ENCODE measurements at regions not wholly inside any gene's neighbourhood (a gene's known extent, or its start where the extent isn't known, plus 50 kb on each side); places are given as distances from the start of the nearest gene placed in this dataset.

- ChIA-PET POLR2A (no interaction called here), CTCF (no interaction called here)
- Histone ChIP-seq H3K36me3 (ENCODE audit: control insufficient read depth in 4 of 4, insufficient read depth in 4 of 4, low read length in 3 of 4) (no peaks in the 10 kb centered on the region), H3K9me3 (ENCODE audit: control extremely low read depth in 1 of 5, control insufficient read depth in 4 of 5, insufficient read depth in 2 of 5, low read depth in 1 of 5, low read length in 4 of 5) (peaks cover 0 to 13% (median 0%) of the 10 kb centered on the region in 5 experiments), H3K4me3 (ENCODE audit: control insufficient read depth in 1 of 7, extremely low read depth in 1 of 7, insufficient read depth in 4 of 7, low read depth in 2 of 7, low read length in 6 of 7) (no peak overlapping the region), H3K27me3 (replicated peaks in 2 of 5; ENCODE audit: control insufficient read depth in 4 of 5, insufficient read depth in 5 of 5, low read length in 4 of 5) (peaks cover 0 to 2% (median 0%) of the 10 kb centered on the region in 5 experiments), H3K27ac (ENCODE audit: insufficient read depth in 1 of 2, low read depth in 1 of 2, low read length in 2 of 2, poor library complexity in 1 of 2, severe bottlenecking in 2 of 2) (no peak overlapping the region), H3K4me1 (ENCODE audit: control extremely low read depth in 1 of 4, control insufficient read depth in 4 of 4, insufficient read depth in 4 of 4, low read length in 3 of 4) (no peaks in the 10 kb centered on the region)
- 33% methylated on average over 1 of the region's 1 CpG for WGBS (ENCODE audit: insufficient coverage)
- no peak for DNase-seq
These were observed 182.8 kb upstream of the CDC14C start for GRCh38 chr7:48741545-48741944.

GRCh38 chr7:48742079-48742798 lies 182.1 kb upstream of the CDC14C start:
- ChIA-PET POLR2A (no interaction called here), CTCF (no interaction called here)
- DNase-seq: no peak
- H3K4me3 ChIP-seq (ENCODE audit: control insufficient read depth in 1 of 7, extremely low read depth in 1 of 7, insufficient read depth in 4 of 7, low read depth in 2 of 7, low read length in 6 of 7): no peak overlapping the region
- H3K27me3 ChIP-seq (replicated peaks in 2 of 5; ENCODE audit: control insufficient read depth in 4 of 5, insufficient read depth in 5 of 5, low read length in 4 of 5): peaks cover 0 to 2% (median 0%) of the 10 kb centered on the region in 5 experiments
- no peaks in the 10 kb centered on the region for H3K36me3 ChIP-seq (ENCODE audit: control insufficient read depth in 4 of 4, insufficient read depth in 4 of 4, low read length in 3 of 4)
- no peak overlapping the region for H3K27ac ChIP-seq (ENCODE audit: insufficient read depth in 1 of 2, low read depth in 1 of 2, low read length in 2 of 2, poor library complexity in 1 of 2, severe bottlenecking in 2 of 2)
- H3K4me1 ChIP-seq (ENCODE audit: control extremely low read depth in 1 of 4, control insufficient read depth in 4 of 4, insufficient read depth in 4 of 4, low read length in 3 of 4): no peaks in the 10 kb centered on the region
- peaks cover 0 to 13% (median 0%) of the 10 kb centered on the region in 5 experiments for H3K9me3 ChIP-seq (ENCODE audit: control extremely low read depth in 1 of 5, control insufficient read depth in 4 of 5, insufficient read depth in 2 of 5, low read depth in 1 of 5, low read length in 4 of 5)
- WGBS (ENCODE audit: insufficient coverage): 100% methylated on average over 3 of the region's 3 CpGs

GRCh38 chr7:48748081-48748833 lies 176.1 kb upstream of the CDC14C start:
- POLR2A ChIA-PET: no interaction called here
- no peaks in the 10 kb centered on the region for H3K27me3 ChIP-seq (replicated peaks in 2 of 5; ENCODE audit: control insufficient read depth in 4 of 5, insufficient read depth in 5 of 5, low read length in 4 of 5)
- no peak overlapping the region for H3K4me3 ChIP-seq (ENCODE audit: control insufficient read depth in 1 of 7, extremely low read depth in 1 of 7, insufficient read depth in 4 of 7, low read depth in 2 of 7, low read length in 6 of 7)
- no peaks in the 10 kb centered on the region for H3K4me1 ChIP-seq (ENCODE audit: control extremely low read depth in 1 of 4, control insufficient read depth in 4 of 4, insufficient read depth in 4 of 4, low read length in 3 of 4)
- no peaks in the 10 kb centered on the region for H3K9me3 ChIP-seq (ENCODE audit: control extremely low read depth in 1 of 5, control insufficient read depth in 4 of 5, insufficient read depth in 2 of 5, low read depth in 1 of 5, low read length in 4 of 5)
- CTCF ChIA-PET: no interaction called here
- 97% methylated on average over 10 of the region's 12 CpGs for WGBS (ENCODE audit: insufficient coverage)
- no peak overlapping the region for H3K27ac ChIP-seq (ENCODE audit: insufficient read depth in 1 of 2, low read depth in 1 of 2, low read length in 2 of 2, poor library complexity in 1 of 2, severe bottlenecking in 2 of 2)
- H3K36me3 ChIP-seq (ENCODE audit: control insufficient read depth in 4 of 4, insufficient read depth in 4 of 4, low read length in 3 of 4): no peaks in the 10 kb centered on the region
- no peak for DNase-seq

GRCh38 chr7:48755061-48755555 lies 169.2 kb upstream of the CDC14C start:
- Histone ChIP-seq H3K27me3 (replicated peaks in 2 of 5; ENCODE audit: control insufficient read depth in 4 of 5, insufficient read depth in 5 of 5, low read length in 4 of 5) (no peaks in the 10 kb centered on the region), H3K4me3 (ENCODE audit: control insufficient read depth in 1 of 7, extremely low read depth in 1 of 7, insufficient read depth in 4 of 7, low read depth in 2 of 7, low read length in 6 of 7) (no peak overlapping the region), H3K4me1 (ENCODE audit: control extremely low read depth in 1 of 4, control insufficient read depth in 4 of 4, insufficient read depth in 4 of 4, low read length in 3 of 4) (peaks cover 0 to 9% (median 0%) of the 10 kb centered on the region in 4 experiments), H3K36me3 (ENCODE audit: control insufficient read depth in 4 of 4, insufficient read depth in 4 of 4, low read length in 3 of 4) (no peaks in the 10 kb centered on the region), H3K27ac (ENCODE audit: insufficient read depth in 1 of 2, low read depth in 1 of 2, low read length in 2 of 2, poor library complexity in 1 of 2, severe bottlenecking in 2 of 2) (no peak overlapping the region), H3K9me3 (ENCODE audit: control extremely low read depth in 1 of 5, control insufficient read depth in 4 of 5, insufficient read depth in 2 of 5, low read depth in 1 of 5, low read length in 4 of 5) (no peaks in the 10 kb centered on the region)
- POLR2A ChIA-PET: no interaction called here
- CTCF ChIA-PET: no interaction called here
- no peak for DNase-seq
- 90% methylated on average over 3 of the region's 3 CpGs for WGBS (ENCODE audit: insufficient coverage)

- 0% methylated on average over 1 of the region's 1 CpG for WGBS (ENCODE audit: insufficient coverage)
- ChIA-PET POLR2A (no interaction called here), CTCF (no interaction called here)
- no peaks in the 10 kb centered on the region for H3K27me3 ChIP-seq (replicated peaks in 2 of 5; ENCODE audit: control insufficient read depth in 4 of 5, insufficient read depth in 5 of 5, low read length in 4 of 5)
- peaks cover 0 to 1% (median 0%) of the 10 kb centered on the region in 4 experiments for H3K4me1 ChIP-seq (ENCODE audit: control extremely low read depth in 1 of 4, control insufficient read depth in 4 of 4, insufficient read depth in 4 of 4, low read length in 3 of 4)
- H3K9me3 ChIP-seq (ENCODE audit: control extremely low read depth in 1 of 5, control insufficient read depth in 4 of 5, insufficient read depth in 2 of 5, low read depth in 1 of 5, low read length in 4 of 5): no peaks in the 10 kb centered on the region
- no peak overlapping the region for H3K27ac ChIP-seq (ENCODE audit: insufficient read depth in 1 of 2, low read depth in 1 of 2, low read length in 2 of 2, poor library complexity in 1 of 2, severe bottlenecking in 2 of 2)
- no peaks in the 10 kb centered on the region for H3K36me3 ChIP-seq (ENCODE audit: control insufficient read depth in 4 of 4, insufficient read depth in 4 of 4, low read length in 3 of 4)
- H3K4me3 ChIP-seq (ENCODE audit: control insufficient read depth in 1 of 7, extremely low read depth in 1 of 7, insufficient read depth in 4 of 7, low read depth in 2 of 7, low read length in 6 of 7): no peak overlapping the region
- DNase-seq: no peak
These were observed 164.8 kb upstream of the CDC14C start for GRCh38 chr7:48759431-48760080.

- CTCF ChIA-PET: no interaction called here
These were observed 163.7 kb upstream of the CDC14C start for GRCh38 chr7:48760528-48761265.

More at GRCh38 chr7:48760528-48761265, 163.7 kb upstream of the CDC14C start:
- POLR2A ChIA-PET: no interaction called here
- Histone ChIP-seq H3K4me3 (ENCODE audit: control insufficient read depth in 1 of 7, extremely low read depth in 1 of 7, insufficient read depth in 4 of 7, low read depth in 2 of 7, low read length in 6 of 7) (no peak overlapping the region), H3K9me3 (ENCODE audit: control extremely low read depth in 1 of 5, control insufficient read depth in 4 of 5, insufficient read depth in 2 of 5, low read depth in 1 of 5, low read length in 4 of 5) (no peaks in the 10 kb centered on the region), H3K4me1 (ENCODE audit: control extremely low read depth in 1 of 4, control insufficient read depth in 4 of 4, insufficient read depth in 4 of 4, low read length in 3 of 4) (no peaks in the 10 kb centered on the region), H3K36me3 (ENCODE audit: control insufficient read depth in 4 of 4, insufficient read depth in 4 of 4, low read length in 3 of 4) (no peaks in the 10 kb centered on the region), H3K27me3 (replicated peaks in 2 of 5; ENCODE audit: control insufficient read depth in 4 of 5, insufficient read depth in 5 of 5, low read length in 4 of 5) (no peaks in the 10 kb centered on the region), H3K27ac (ENCODE audit: insufficient read depth in 1 of 2, low read depth in 1 of 2, low read length in 2 of 2, poor library complexity in 1 of 2, severe bottlenecking in 2 of 2) (no peak overlapping the region)
- 100% methylated on average over 3 of the region's 5 CpGs for WGBS (ENCODE audit: insufficient coverage)
- DNase-seq: no peak

Data from common myeloid progenitor, CD34-positive (primary cell).